A673 (cell line): ENCODE measurements at regions not wholly inside any gene's neighbourhood (a gene's known extent, or its start where the extent isn't known, plus 50 kb on each side); places are given as distances from the start of the nearest gene placed in this dataset.

Experiments used
- BruUV-seq: library from RNA; stranded (reverse); fragments of 400-500 nt; replicated peaks from 2 replicates; lab custom pipeline; 2021; lab: Mats Ljungman, UMichigan
- CTCF ChIA-PET: fragments of 300-600 bp; sonication (Branson Sonifier 250); formaldehyde crosslinking; loops from one replicate; lab custom pipeline; 2022; ENCODE audit warnings: antibody characterized with exemption; lab: Charles Lee
- POLR2A ChIA-PET: fragments of 300-600 bp; sonication (Branson Sonifier 250); formaldehyde crosslinking; loops from one replicate; lab custom pipeline; 2022; ENCODE audit warnings: antibody characterized with exemption; ENCODE audit not compliant: low non-redundant PET; lab: Charles Lee
- DNase-seq: peaks from one replicate; pipeline ENCODE4 v3.0.0-alpha.2; 2015; ENCODE audit warnings: low spot score
- H3K27ac ChIP-seq: fragments of 200-600 bp; sonication (generic); 2 replicates; pipeline ENCODE4 v1.5.1; 2016; ENCODE audit warnings: mixed run types, low read depth, mild to moderate bottlenecking, mixed read lengths, antibody characterized with exemption, low read length; ENCODE audit not compliant: poor library complexity, severe bottlenecking
- H3K27me3 ChIP-seq: fragments of 200-600 bp; sonication (generic); replicated peaks from 2 replicates; pipeline ENCODE4 v1.6.1; 2017; ENCODE audit warnings: mixed run types, low read depth, mild to moderate bottlenecking, mixed read lengths, antibody characterized with exemption, low read length; ENCODE audit not compliant: insufficient read depth, poor library complexity
- H3K36me3 ChIP-seq: fragments of 200-600 bp; sonication (generic); 2 replicates; pipeline ENCODE4 v1.6.1; 2016; ENCODE audit warnings: mixed run types, mild to moderate bottlenecking, mixed read lengths, antibody characterized with exemption, low read length; ENCODE audit not compliant: insufficient read depth, poor library complexity, severe bottlenecking
- H3K4me1 ChIP-seq: fragments of 200-600 bp; sonication (generic); 2 replicates; pipeline ENCODE4 v1.6.1; 2017; ENCODE audit warnings: mixed run types, mild to moderate bottlenecking, mixed read lengths, antibody characterized with exemption, low read length; ENCODE audit not compliant: insufficient read depth, poor library complexity, severe bottlenecking
- H3K4me3 ChIP-seq: fragments of 200-600 bp; sonication (generic); 2 replicates; pipeline ENCODE4 v1.5.1; 2016; ENCODE audit warnings: low read depth, mixed run types, mild to moderate bottlenecking, mixed read lengths, low read length; ENCODE audit not compliant: poor library complexity, severe bottlenecking
- H3K9me3 ChIP-seq: fragments of 200-600 bp; sonication (generic); 2 replicates; pipeline ENCODE4 v1.6.1; 2016; ENCODE audit warnings: mixed run types, low read depth, mild to moderate bottlenecking, mixed read lengths, antibody characterized with exemption, low read length; ENCODE audit not compliant: poor library complexity, severe bottlenecking
- CTCF ChIP-seq: fragments of 300-800, 200-600 bp; sonication (generic); conservative IDR thresholded peaks from 2 replicates; pipeline ENCODE4 v1.5.1; 2017; ENCODE audit warnings: low read depth, mild to moderate bottlenecking, antibody characterized with exemption, low read length, moderate library complexity, mixed read lengths
- EZH2 ChIP-seq: fragments of 200-600 bp; sonication (generic); IDR thresholded peaks from 2 replicates; pipeline ENCODE4 v1.6.1; 2017; ENCODE audit warnings: borderline replicate concordance, low read depth, mild to moderate bottlenecking, mixed read lengths, antibody characterized with exemption, low read length; ENCODE audit not compliant: poor library complexity, severe bottlenecking
- intact Hi-C: fragments of 100-400 bp; cut with micrococcal nuclease; formaldehyde crosslinking; loops from one replicate; pipeline ENCODE4 v1.10.0; 2022; ENCODE audit not compliant: unreplicated experiment

- H3K4me3 ChIP-seq: no peak overlapping the region
- no peak for DNase-seq
- BruUV-seq: no TSS peak
- CTCF ChIA-PET: no interaction called here
- H3K27me3 ChIP-seq: no peaks in the 10 kb centered on the region
- H3K27ac ChIP-seq: no peak overlapping the region
- H3K9me3 ChIP-seq: no peaks in the 10 kb centered on the region
- no peaks in the 10 kb centered on the region for H3K36me3 ChIP-seq
- intact Hi-C loops: no loop called here
- no peaks in the 10 kb centered on the region for H3K4me1 ChIP-seq
- POLR2A ChIA-PET: no interaction called here
- no peak for TF ChIP-seq EZH2
Observed at GRCh38 chr2:219765231-219765911, 137.9 kb downstream of the SLC4A3 start.

- Histone ChIP-seq H3K9me3 (no peaks in the 10 kb centered on the region), H3K36me3 (no peaks in the 10 kb centered on the region), H3K27ac (no peak overlapping the region), H3K4me1 (no peaks in the 10 kb centered on the region), H3K27me3 (no peaks in the 10 kb centered on the region), H3K4me3 (no peak overlapping the region)
- ChIA-PET POLR2A (no interaction called here), CTCF (no interaction called here)
- BruUV-seq: no TSS peak
- DNase-seq: no peak
- TF ChIP-seq EZH2: no peak
- TF ChIP-seq CTCF: no peak
- intact Hi-C loops: no loop called here
Observed at GRCh38 chr2:219766658-219767057, 139.2 kb downstream of the SLC4A3 start.

- ChIA-PET CTCF (no interaction called here), POLR2A (no interaction called here)
- no peak for TF ChIP-seq EZH2
- TF ChIP-seq CTCF: no peak
- Histone ChIP-seq H3K27ac (no peak overlapping the region), H3K4me3 (no peak overlapping the region), H3K4me1 (no peaks in the 10 kb centered on the region), H3K9me3 (no peaks in the 10 kb centered on the region), H3K36me3 (no peaks in the 10 kb centered on the region), H3K27me3 (no peaks in the 10 kb centered on the region)
- DNase-seq: no peak
- no TSS peak for BruUV-seq
- intact Hi-C loops: no loop called here
Observed at GRCh38 chr2:219769090-219769910, 141.9 kb downstream of the SLC4A3 start.
